T-helper 17 cell (primary cell): ENCODE measurements at regions not wholly inside any gene's neighbourhood (a gene's known extent, or its start where the extent isn't known, plus 50 kb on each side); places are given as distances from the start of the nearest gene placed in this dataset.

Source experiments
- ATAC-seq: fragments of 150-1000 bp; cut with Tn5 transposase; 2 replicates; pipeline ENCODE4 v1.10.0; 2021; ENCODE audit warnings: mild to moderate bottlenecking, moderate library complexity
- DNase-seq, 3 donors: peaks; one replicate each; pipeline versions ENCODE4 v3.0.0 to v3.0.0-alpha.2; 2020 to 2021
- H3K9me3 ChIP-seq: one replicate; pipeline ENCODE4 v1.7.0; 2013; ENCODE audit warnings: low read length, mild to moderate bottlenecking; ENCODE audit not compliant: control insufficient read depth, poor library complexity, severe bottlenecking
- H3K27ac Mint-ChIP-seq: one replicate; pipeline ENCODE4 v1.8.0; 2022; ENCODE audit warnings: mild to moderate bottlenecking, moderate library complexity, mixed read lengths
- H3K27me3 Mint-ChIP-seq: one replicate; pipeline ENCODE4 v1.8.0; 2022; ENCODE audit warnings: mixed read lengths
- H3K36me3 Mint-ChIP-seq: one replicate; pipeline ENCODE4 v1.8.0; 2022; ENCODE audit warnings: low read depth, mixed read lengths
- H3K4me1 Mint-ChIP-seq: one replicate; pipeline ENCODE4 v1.8.0; 2022; ENCODE audit warnings: mild to moderate bottlenecking, mixed read lengths
- H3K4me3 Mint-ChIP-seq: one replicate; pipeline ENCODE4 v1.8.0; 2022; ENCODE audit warnings: mild to moderate bottlenecking, moderate library complexity, mixed read lengths

DNA sequence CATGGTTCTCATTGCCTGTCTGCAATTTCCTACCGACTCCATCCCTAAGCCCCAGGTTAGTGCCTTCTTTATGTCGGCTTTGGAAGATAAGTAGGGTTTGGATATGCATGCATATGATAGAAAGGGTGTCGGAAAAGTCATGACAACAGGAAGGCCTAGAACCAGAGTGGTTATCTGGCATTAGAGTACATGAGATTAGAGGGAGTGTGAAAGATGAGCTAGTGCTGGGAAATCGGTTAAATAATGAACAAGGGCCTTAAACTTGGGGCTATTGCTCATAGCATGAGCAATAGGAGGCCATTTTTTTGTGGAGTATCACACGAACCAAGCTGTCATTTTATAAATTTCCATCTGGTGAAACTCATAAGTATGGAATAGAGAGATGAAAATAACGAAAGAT is 54.0 kb upstream of the LPP start:
- no peak overlapping the region for H3K27ac Mint-ChIP-seq

DNA sequence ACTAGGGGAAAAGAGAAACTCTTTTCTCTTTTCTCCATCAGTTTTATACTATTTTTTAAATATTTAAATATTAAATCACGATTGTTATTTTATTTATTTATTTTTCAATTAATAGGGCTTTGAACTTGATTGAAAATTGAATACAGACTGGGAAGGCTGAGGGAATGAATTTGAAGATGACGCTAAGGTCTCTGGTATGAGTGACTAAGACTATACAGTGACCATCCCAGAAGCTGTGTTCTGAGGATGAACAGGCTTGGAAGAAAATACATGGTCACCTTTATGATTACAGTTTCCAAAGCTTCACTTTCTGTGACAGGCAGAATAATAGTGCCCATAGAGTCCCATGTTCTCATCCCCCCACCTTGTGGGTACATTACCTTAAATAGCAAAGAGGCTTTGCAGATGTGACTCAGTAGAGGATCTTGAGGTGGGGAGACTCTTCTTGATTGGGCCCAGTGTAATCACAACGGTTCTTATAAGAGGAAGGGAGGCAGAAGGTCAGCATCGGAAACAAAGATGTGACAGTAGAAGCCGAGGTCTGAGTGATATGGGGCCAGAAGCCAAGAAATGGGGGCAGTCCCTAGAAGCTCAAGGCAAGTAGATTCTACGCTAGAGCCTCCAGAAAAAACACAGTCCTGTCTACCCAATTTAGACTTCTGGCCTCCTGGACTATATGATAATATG is 51.0 kb upstream of the LPP start:
- DNase-seq = no peak
- Mint-ChIP-seq H3K27me3 (peaks cover 7% of the 10 kb centered on the region), H3K36me3 (no peaks in the 10 kb centered on the region), H3K4me3 (no peak overlapping the region), H3K4me1 (no peaks in the 10 kb centered on the region), H3K27ac (no peak overlapping the region)
- no peak for ATAC-seq
- H3K9me3 ChIP-seq = no peaks in the 10 kb centered on the region

More for the DNA sequence above, 54.0 kb upstream of the LPP start:
- DNase-seq = no peak
- no peaks in the 10 kb centered on the region for H3K9me3 ChIP-seq
- Mint-ChIP-seq H3K36me3 (no peaks in the 10 kb centered on the region), H3K27me3 (no peaks in the 10 kb centered on the region), H3K4me3 (no peak overlapping the region), H3K4me1 (no peaks in the 10 kb centered on the region)
- ATAC-seq = no peak

GRCh38 chr3:188104050-188104449 is 49.9 kb upstream of the LPP start:
- no peak for DNase-seq
- no peak for ATAC-seq
- no peaks in the 10 kb centered on the region for H3K4me1 Mint-ChIP-seq
- peaks cover 7% of the 10 kb centered on the region for H3K27me3 Mint-ChIP-seq
- no peaks in the 10 kb centered on the region for H3K36me3 Mint-ChIP-seq
- no peak overlapping the region for H3K4me3 Mint-ChIP-seq
- no peak overlapping the region for H3K27ac Mint-ChIP-seq
- H3K9me3 ChIP-seq = no peaks in the 10 kb centered on the region
